Fibroblast of lung (primary cell): ENCODE measurements at regions not wholly inside any gene's neighbourhood (a gene's known extent, or its start where the extent isn't known, plus 50 kb on each side); places are given as distances from the start of the nearest gene placed in this dataset.

Experiments used
- DNase-seq, 2 donors: peaks; one replicate each; pipeline versions ENCODE4 v3.0.0 to v3.0.0-alpha.2; 2010; ENCODE audit warnings: low read depth in 2 of 2
- H2AFZ ChIP-seq: 2 replicates; pipeline ENCODE4 v1.5.1; 2012; ENCODE audit warnings: low read length, control low read depth, inconsistent platforms
- H3K27ac ChIP-seq: 2 replicates; pipeline ENCODE4 v1.5.1; 2011; ENCODE audit warnings: low read length, control low read depth; ENCODE audit not compliant: insufficient read depth
- H3K27me3 ChIP-seq: 2 replicates; pipeline ENCODE4 v1.5.1; 2011; ENCODE audit warnings: mild to moderate bottlenecking, low read length; ENCODE audit not compliant: control insufficient read depth, insufficient read depth
- H3K36me3 ChIP-seq: 2 replicates; pipeline ENCODE4 v1.5.1; 2011; ENCODE audit warnings: low read length; ENCODE audit not compliant: control insufficient read depth, insufficient read depth
- H3K4me1 ChIP-seq: 2 replicates; pipeline ENCODE4 v1.5.1; 2011; ENCODE audit warnings: low read length; ENCODE audit not compliant: control insufficient read depth, insufficient read depth; ENCODE audit errors: extremely low read depth
- H3K4me2 ChIP-seq: 2 replicates; pipeline ENCODE4 v1.5.1; 2011; ENCODE audit warnings: low read length, control low read depth; ENCODE audit not compliant: insufficient read depth; ENCODE audit errors: extremely low read depth
- H3K4me3 ChIP-seq, 4 experiments: fragments of 200-600 bp in 1 of 4; sonication (generic) in 1 of 4; replicated peaks in 1 of 4; 2 replicates each; pipeline ENCODE4 v1.5.1; 2011 to 2016; ENCODE audit warnings: low read length in 4 of 4, low read depth in 3 of 4, mild to moderate bottlenecking in 3 of 4, control low read depth in 2 of 4, inconsistent platforms in 1 of 4, mixed read lengths in 1 of 4; ENCODE audit not compliant: insufficient read depth in 1 of 4; ENCODE audit errors: control extremely low read depth in 1 of 4
- H3K79me2 ChIP-seq: 2 replicates; pipeline ENCODE4 v1.5.1; 2012; ENCODE audit warnings: mild to moderate bottlenecking, low read length, inconsistent platforms; ENCODE audit not compliant: control insufficient read depth, insufficient read depth
- H3K9ac ChIP-seq: 2 replicates; pipeline ENCODE4 v1.5.1; 2011; ENCODE audit warnings: mild to moderate bottlenecking, low read length, control low read depth; ENCODE audit not compliant: insufficient read depth
- H3K9me3 ChIP-seq: 2 replicates; pipeline ENCODE4 v1.5.1; 2012; ENCODE audit warnings: low read depth, low read length; ENCODE audit not compliant: control insufficient read depth, insufficient read depth
- H4K20me1 ChIP-seq: 2 replicates; pipeline ENCODE4 v1.5.1; 2011; ENCODE audit warnings: low read length; ENCODE audit not compliant: control insufficient read depth, insufficient read depth; ENCODE audit errors: extremely low read depth
- CTCF ChIP-seq, 2 donors: IDR thresholded peaks in 1 of 2; conservative IDR thresholded peaks in 1 of 2; 1 replicate in 1 of 2; 2 replicates in 1 of 2; pipeline ENCODE4 v1.5.1; 2011 to 2012; ENCODE audit warnings: low read length in 2 of 2, control low read depth in 1 of 2, inconsistent platforms in 1 of 2, low read depth in 1 of 2, mild to moderate bottlenecking in 1 of 2
- EZH2 ChIP-seq: IDR thresholded peaks from 2 replicates; pipeline ENCODE4 v1.5.1; 2012; ENCODE audit warnings: low read length, control low read depth, mild to moderate bottlenecking; ENCODE audit errors: missing control alignments

GRCh38 chr4:80139671-80140070 is 57.6 kb upstream of the PRDM8 start:
- Histone ChIP-seq H4K20me1 (no peaks in the 10 kb centered on the region), H2AFZ (no peak overlapping the region), H3K9me3 (no peaks in the 10 kb centered on the region), H3K4me2 (no peak overlapping the region), H3K9ac (no peak overlapping the region), H3K79me2 (no peaks in the 10 kb centered on the region), H3K27ac (no peak overlapping the region), H3K4me3 (no peak overlapping the region), H3K4me1 (peaks cover 12% of the 10 kb centered on the region), H3K36me3 (no peaks in the 10 kb centered on the region), H3K27me3 (no peaks in the 10 kb centered on the region)
- TF ChIP-seq EZH2 (no peak), CTCF (conservative IDR thresholded peaks at IDR 0.05 in 1 of 2, IDR thresholded peaks at IDR 0.05 in 1 of 2; ENCODE audit: low read depth in 1 of 2, low read length in 2 of 2) (no peak)
- no peak for DNase-seq

GRCh38 chr4:80138551-80139538 is 58.5 kb upstream of the PRDM8 start:
- H3K4me1 ChIP-seq = peaks cover 12% of the 10 kb centered on the region
- TF ChIP-seq EZH2 (no peak), CTCF (conservative IDR thresholded peaks at IDR 0.05 in 1 of 2, IDR thresholded peaks at IDR 0.05 in 1 of 2; ENCODE audit: low read depth in 1 of 2, low read length in 2 of 2) (no peak)
- H3K4me2 ChIP-seq = peak overlapping the region; percentile 32

GRCh38 chr4:80137631-80138030 is 59.7 kb upstream of the PRDM8 start:
- DNase-seq = no peak

More at GRCh38 chr4:80138551-80139538, 58.5 kb upstream of the PRDM8 start:
- H3K79me2 ChIP-seq = no peaks in the 10 kb centered on the region
- H3K36me3 ChIP-seq = no peaks in the 10 kb centered on the region
- no peak overlapping the region for H2AFZ ChIP-seq
- no peaks in the 10 kb centered on the region for H3K27me3 ChIP-seq
- no peak overlapping the region for H3K9ac ChIP-seq
- H3K4me3 ChIP-seq = no peak overlapping the region
- no peak overlapping the region for H3K27ac ChIP-seq
- peak; percentile 57 to 74 for DNase-seq
- H3K9me3 ChIP-seq = no peaks in the 10 kb centered on the region
- no peaks in the 10 kb centered on the region for H4K20me1 ChIP-seq

More at GRCh38 chr4:80137631-80138030, 59.7 kb upstream of the PRDM8 start:
- TF ChIP-seq CTCF (conservative IDR thresholded peaks at IDR 0.05 in 1 of 2, IDR thresholded peaks at IDR 0.05 in 1 of 2; ENCODE audit: low read depth in 1 of 2, low read length in 2 of 2) = no peak
- TF ChIP-seq EZH2 = no peak
- Histone ChIP-seq H2AFZ (no peak overlapping the region), H3K27me3 (no peaks in the 10 kb centered on the region), H4K20me1 (no peaks in the 10 kb centered on the region), H3K4me2 (no peak overlapping the region), H3K36me3 (no peaks in the 10 kb centered on the region), H3K4me3 (no peak overlapping the region), H3K4me1 (peaks cover 12% of the 10 kb centered on the region), H3K9ac (no peak overlapping the region), H3K9me3 (no peaks in the 10 kb centered on the region), H3K27ac (no peak overlapping the region), H3K79me2 (no peaks in the 10 kb centered on the region)
